B cell (primary cell): ENCODE measurements at regions not wholly inside any gene's neighbourhood (a gene's known extent, or its start where the extent isn't known, plus 50 kb on each side); places are given as distances from the start of the nearest gene placed in this dataset.

Source experiments
- CTCF ChIP-seq: fragments of 200-600 bp; IDR thresholded peaks from one replicate; pipeline ENCODE4 v1.8.0; 2022; ENCODE audit warnings: antibody characterized with exemption, mild to moderate bottlenecking
- EZH2 ChIP-seq: IDR thresholded peaks from 2 replicates; pipeline ENCODE4 v1.6.1; 2012; ENCODE audit warnings: borderline replicate concordance, low read depth, mild to moderate bottlenecking, moderate library complexity, low read length; ENCODE audit not compliant: insufficient read depth, poor library complexity, severe bottlenecking

DNA sequence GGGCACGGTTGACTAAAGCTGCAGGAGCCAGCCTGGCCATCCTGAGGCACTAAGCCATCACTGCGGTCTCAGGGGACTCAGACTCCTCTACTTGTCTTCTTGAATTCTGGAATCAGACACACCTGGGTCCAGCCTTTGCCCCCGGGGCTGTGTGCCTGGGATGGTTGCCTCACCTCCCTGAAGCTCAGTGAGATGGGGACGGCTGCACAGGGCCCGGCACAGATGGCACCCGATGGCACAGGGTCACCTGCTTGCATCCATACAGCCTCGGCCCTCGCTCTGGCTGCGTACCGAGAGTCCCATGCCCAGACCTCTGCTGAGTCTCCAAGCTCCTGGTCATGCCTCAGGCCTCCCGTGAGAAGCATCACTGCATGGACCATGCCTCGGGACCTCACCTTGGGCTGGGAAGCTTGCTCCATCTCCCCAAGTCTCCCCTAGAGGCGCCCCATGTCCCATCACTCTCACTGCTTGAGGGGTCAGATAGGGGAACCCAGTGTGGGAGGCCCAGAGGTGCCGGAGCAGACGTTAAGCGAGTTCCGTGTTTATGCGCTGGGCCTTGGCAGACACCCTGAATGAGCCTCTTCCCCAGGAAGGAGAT lies 316.3 kb downstream of the SEC14L1 start:
- TF ChIP-seq CTCF: no peak
- no peak for TF ChIP-seq EZH2
